SK-N-SH treated with all-trans-retinoic acid at 6 μM for 48 hours (cell line): ENCODE measurements at regions not wholly inside any gene's neighbourhood (a gene's known extent, or its start where the extent isn't known, plus 50 kb on each side); places are given as distances from the start of the nearest gene placed in this dataset.

Experiments used
- ATAC-seq: fragments of 200-7000 bp; cut with Tn5 transposase; 3 replicates; pipeline ENCODE4 v1.9.1; 2020; ENCODE audit warnings: mild to moderate bottlenecking, moderate library complexity
- BACH2 ChIP-seq: fragments of 250-450 bp; sonication (Bioruptor Pico); IDR thresholded peaks from 2 replicates; pipeline ENCODE4 v1.9.0; 2021; ENCODE audit warnings: mild to moderate bottlenecking, borderline replicate concordance
- CSDC2 ChIP-seq: fragments of 250-450 bp; sonication (Bioruptor Pico); IDR thresholded peaks from 2 replicates; pipeline ENCODE4 v1.5.0; 2020; ENCODE audit warnings: mild to moderate bottlenecking, moderate library complexity
- ESRRG ChIP-seq: fragments of 250-450 bp; sonication (Bioruptor Pico); IDR thresholded peaks from 2 replicates; pipeline ENCODE4 v1.6.1; 2021; ENCODE audit warnings: mild to moderate bottlenecking
- GLIS3 ChIP-seq: fragments of 250-450 bp; sonication (Bioruptor Pico); IDR thresholded peaks from 2 replicates; pipeline ENCODE4 v1.5.0; 2020; ENCODE audit warnings: mild to moderate bottlenecking, moderate library complexity
- ISL1 ChIP-seq: fragments of 250-450 bp; sonication (Bioruptor Pico); IDR thresholded peaks from 2 replicates; pipeline ENCODE4 v2.1.2; 2022; ENCODE audit warnings: mild to moderate bottlenecking, moderate library complexity
- OSR1 ChIP-seq: fragments of 250-450 bp; sonication (Bioruptor Pico); IDR thresholded peaks from 2 replicates; pipeline ENCODE4 v1.8.0; 2022; ENCODE audit warnings: moderate library complexity, mild to moderate bottlenecking, inconsistent platforms
- SNAI2 ChIP-seq: fragments of 250-450 bp; sonication (Bioruptor Pico); IDR thresholded peaks from 2 replicates; pipeline ENCODE4 v1.5.0; 2020; ENCODE audit warnings: mild to moderate bottlenecking, moderate library complexity
- TCF4 ChIP-seq: fragments of 250-450 bp; sonication (Bioruptor Pico); IDR thresholded peaks from 2 replicates; pipeline ENCODE4 v1.8.0; 2021; ENCODE audit warnings: mild to moderate bottlenecking, moderate library complexity, borderline replicate concordance
- ZFP30 ChIP-seq: fragments of 450-650 bp; formaldehyde crosslinking; IDR thresholded peaks from 2 replicates; pipeline ENCODE4 v1.5.0; 2022; ENCODE audit warnings: mild to moderate bottlenecking, moderate library complexity
- ZNF565 ChIP-seq: fragments of 450-650 bp; formaldehyde crosslinking; conservative IDR thresholded peaks from 2 replicates; pipeline ENCODE4 v1.5.0; 2020; ENCODE audit warnings: low read depth, mild to moderate bottlenecking, moderate library complexity
- ZNF70 ChIP-seq: fragments of 450-650 bp; formaldehyde crosslinking; IDR thresholded peaks from 2 replicates; pipeline ENCODE4 v1.5.0; 2020; ENCODE audit warnings: mild to moderate bottlenecking, moderate library complexity
- ZNF8 ChIP-seq: fragments of 450-650 bp; formaldehyde crosslinking; IDR thresholded peaks from 2 replicates; pipeline ENCODE4 v1.5.0; 2020; ENCODE audit warnings: mild to moderate bottlenecking, moderate library complexity
- TF ChIP-seq, protein P1 (sequence below): fragments of 250-450 bp; sonication (Bioruptor Pico); IDR thresholded peaks from 2 replicates; pipeline ENCODE4 v1.5.1; 2020; ENCODE audit warnings: low read depth, mild to moderate bottlenecking, moderate library complexity
- TF ChIP-seq, protein P2 (sequence below): fragments of 250-450 bp; sonication (Bioruptor Pico); IDR thresholded peaks from 2 replicates; pipeline ENCODE4 v1.8.0; 2020; ENCODE audit warnings: mild to moderate bottlenecking, moderate library complexity, borderline replicate concordance
- TF ChIP-seq, protein P3 (sequence below): fragments of 250-450 bp; sonication (Bioruptor Pico); IDR thresholded peaks from 2 replicates; pipeline ENCODE4 v1.5.0; 2020; ENCODE audit warnings: mild to moderate bottlenecking, moderate library complexity
- TF ChIP-seq, protein P4 (sequence below): fragments of 250-450 bp; sonication (Bioruptor Pico); IDR thresholded peaks from 2 replicates; pipeline ENCODE4 v1.5.1; 2021; ENCODE audit warnings: mild to moderate bottlenecking, moderate library complexity
- TF ChIP-seq, protein P5 (sequence below): fragments of 250-450 bp; sonication (Bioruptor Pico); IDR thresholded peaks from 2 replicates; pipeline ENCODE4 v1.8.0; 2021; ENCODE audit warnings: low read depth, mild to moderate bottlenecking, moderate library complexity, borderline replicate concordance

DNA sequence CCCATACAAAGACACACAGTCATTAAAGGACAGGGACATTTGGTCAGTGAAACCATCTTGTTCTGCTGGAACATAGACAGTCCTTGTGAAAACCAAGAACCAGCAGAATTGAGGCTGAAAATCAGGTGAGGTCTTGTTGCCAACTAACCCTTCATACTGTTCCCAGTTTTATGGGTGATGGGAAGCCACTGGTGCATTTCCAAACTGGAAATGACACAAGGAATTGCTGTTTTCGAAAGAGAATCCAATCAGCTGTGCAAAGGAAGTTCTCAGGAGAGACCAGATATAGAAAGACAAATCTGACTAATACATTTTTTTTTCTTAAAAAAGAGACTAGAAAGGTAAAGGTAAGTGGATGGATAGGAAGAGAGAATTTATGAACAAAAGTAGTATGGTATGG lies 948.2 kb downstream of the TSN start:
- no peak for TF ChIP-seq BACH2 (CRISPR knock-in tag)
- no peak for TF ChIP-seq ISL1
- no peak for TF ChIP-seq ESRRG
- no peak for TF ChIP-seq CSDC2 (CRISPR knock-in tag)
- no peak for TF ChIP-seq SNAI2 (CRISPR knock-in tag)
- no peak for TF ChIP-seq OSR1 (CRISPR knock-in tag)
- TF ChIP-seq TCF4 (CRISPR knock-in tag), result no peak
- no peak for TF ChIP-seq ZNF70 (CRISPR knock-in tag)
- TF ChIP-seq, protein P1, sequence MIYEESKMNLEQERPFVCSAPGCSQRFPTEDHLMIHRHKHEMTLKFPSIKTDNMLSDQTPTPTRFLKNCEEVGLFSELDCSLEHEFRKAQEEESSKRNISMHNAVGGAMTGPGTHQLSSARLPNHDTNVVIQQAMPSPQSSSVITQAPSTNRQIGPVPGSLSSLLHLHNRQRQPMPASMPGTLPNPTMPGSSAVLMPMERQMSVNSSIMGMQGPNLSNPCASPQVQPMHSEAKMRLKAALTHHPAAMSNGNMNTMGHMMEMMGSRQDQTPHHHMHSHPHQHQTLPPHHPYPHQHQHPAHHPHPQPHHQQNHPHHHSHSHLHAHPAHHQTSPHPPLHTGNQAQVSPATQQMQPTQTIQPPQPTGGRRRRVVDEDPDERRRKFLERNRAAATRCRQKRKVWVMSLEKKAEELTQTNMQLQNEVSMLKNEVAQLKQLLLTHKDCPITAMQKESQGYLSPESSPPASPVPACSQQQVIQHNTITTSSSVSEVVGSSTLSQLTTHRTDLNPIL (CRISPR knock-in tag), result no peak
- no peak for ATAC-seq

DNA sequence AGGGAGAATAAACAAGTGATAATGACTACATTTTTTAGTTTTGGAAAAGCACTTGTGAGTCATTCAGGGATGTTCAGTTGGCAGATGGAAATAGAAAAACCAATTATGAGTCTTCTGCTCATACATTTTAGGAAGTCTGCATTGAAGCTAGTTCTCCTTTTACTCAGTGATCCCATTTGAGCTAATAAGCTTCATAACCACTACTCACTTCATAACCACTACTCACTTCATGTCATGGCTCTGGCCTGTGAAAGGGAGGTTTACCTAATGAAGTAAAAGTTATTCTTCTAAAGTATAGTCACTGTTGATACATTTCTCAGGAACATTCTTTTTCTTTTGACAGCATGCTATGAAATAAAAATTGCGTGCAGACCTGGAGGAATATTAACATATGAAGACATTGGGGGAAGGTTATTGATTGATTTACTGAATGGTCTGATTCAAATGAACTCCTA lies 948.7 kb downstream of the TSN start:
- TF ChIP-seq BACH2 (CRISPR knock-in tag) (no peak), ZNF70 (CRISPR knock-in tag) (no peak), TCF4 (CRISPR knock-in tag) (no peak)
- TF ChIP-seq, protein P2, sequence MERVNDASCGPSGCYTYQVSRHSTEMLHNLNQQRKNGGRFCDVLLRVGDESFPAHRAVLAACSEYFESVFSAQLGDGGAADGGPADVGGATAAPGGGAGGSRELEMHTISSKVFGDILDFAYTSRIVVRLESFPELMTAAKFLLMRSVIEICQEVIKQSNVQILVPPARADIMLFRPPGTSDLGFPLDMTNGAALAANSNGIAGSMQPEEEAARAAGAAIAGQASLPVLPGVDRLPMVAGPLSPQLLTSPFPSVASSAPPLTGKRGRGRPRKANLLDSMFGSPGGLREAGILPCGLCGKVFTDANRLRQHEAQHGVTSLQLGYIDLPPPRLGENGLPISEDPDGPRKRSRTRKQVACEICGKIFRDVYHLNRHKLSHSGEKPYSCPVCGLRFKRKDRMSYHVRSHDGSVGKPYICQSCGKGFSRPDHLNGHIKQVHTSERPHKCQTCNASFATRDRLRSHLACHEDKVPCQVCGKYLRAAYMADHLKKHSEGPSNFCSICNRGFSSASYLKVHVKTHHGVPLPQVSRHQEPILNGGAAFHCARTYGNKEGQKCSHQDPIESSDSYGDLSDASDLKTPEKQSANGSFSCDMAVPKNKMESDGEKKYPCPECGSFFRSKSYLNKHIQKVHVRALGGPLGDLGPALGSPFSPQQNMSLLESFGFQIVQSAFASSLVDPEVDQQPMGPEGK, result no peak
- TF ChIP-seq, protein P3, sequence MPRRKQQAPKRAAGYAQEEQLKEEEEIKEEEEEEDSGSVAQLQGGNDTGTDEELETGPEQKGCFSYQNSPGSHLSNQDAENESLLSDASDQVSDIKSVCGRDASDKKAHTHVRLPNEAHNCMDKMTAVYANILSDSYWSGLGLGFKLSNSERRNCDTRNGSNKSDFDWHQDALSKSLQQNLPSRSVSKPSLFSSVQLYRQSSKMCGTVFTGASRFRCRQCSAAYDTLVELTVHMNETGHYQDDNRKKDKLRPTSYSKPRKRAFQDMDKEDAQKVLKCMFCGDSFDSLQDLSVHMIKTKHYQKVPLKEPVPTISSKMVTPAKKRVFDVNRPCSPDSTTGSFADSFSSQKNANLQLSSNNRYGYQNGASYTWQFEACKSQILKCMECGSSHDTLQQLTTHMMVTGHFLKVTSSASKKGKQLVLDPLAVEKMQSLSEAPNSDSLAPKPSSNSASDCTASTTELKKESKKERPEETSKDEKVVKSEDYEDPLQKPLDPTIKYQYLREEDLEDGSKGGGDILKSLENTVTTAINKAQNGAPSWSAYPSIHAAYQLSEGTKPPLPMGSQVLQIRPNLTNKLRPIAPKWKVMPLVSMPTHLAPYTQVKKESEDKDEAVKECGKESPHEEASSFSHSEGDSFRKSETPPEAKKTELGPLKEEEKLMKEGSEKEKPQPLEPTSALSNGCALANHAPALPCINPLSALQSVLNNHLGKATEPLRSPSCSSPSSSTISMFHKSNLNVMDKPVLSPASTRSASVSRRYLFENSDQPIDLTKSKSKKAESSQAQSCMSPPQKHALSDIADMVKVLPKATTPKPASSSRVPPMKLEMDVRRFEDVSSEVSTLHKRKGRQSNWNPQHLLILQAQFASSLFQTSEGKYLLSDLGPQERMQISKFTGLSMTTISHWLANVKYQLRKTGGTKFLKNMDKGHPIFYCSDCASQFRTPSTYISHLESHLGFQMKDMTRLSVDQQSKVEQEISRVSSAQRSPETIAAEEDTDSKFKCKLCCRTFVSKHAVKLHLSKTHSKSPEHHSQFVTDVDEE (CRISPR knock-in tag), result no peak
- TF ChIP-seq, protein P4, sequence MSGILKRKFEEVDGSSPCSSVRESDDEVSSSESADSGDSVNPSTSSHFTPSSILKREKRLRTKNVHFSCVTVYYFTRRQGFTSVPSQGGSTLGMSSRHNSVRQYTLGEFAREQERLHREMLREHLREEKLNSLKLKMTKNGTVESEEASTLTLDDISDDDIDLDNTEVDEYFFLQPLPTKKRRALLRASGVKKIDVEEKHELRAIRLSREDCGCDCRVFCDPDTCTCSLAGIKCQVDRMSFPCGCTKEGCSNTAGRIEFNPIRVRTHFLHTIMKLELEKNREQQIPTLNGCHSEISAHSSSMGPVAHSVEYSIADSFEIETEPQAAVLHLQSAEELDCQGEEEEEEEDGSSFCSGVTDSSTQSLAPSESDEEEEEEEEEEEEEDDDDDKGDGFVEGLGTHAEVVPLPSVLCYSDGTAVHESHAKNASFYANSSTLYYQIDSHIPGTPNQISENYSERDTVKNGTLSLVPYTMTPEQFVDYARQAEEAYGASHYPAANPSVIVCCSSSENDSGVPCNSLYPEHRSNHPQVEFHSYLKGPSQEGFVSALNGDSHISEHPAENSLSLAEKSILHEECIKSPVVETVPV (CRISPR knock-in tag), result no peak
- ATAC-seq, result no peak

DNA sequence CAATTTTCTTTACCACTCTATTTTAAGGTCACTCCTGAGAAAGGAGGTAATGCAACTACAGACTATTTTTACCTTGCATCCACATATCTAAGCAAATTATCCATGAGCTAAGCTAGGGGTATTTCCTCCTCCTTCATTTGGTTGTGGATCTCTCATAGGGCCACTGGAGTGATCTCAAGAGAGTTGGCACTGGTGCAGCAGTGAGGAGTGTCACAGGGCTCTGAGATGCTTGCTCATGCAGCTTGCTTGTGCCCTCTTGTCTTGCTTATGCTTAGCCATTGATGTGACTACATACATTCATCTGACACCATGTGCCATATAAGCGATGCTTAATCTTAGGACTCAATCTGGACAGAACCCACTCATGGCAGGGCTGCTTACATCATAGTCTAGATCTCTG lies 950.3 kb downstream of the TSN start:
- TF ChIP-seq ZNF70 (CRISPR knock-in tag), result no peak
- no peak for TF ChIP-seq ZNF565 (CRISPR knock-in tag)
- no peak for TF ChIP-seq ZFP30 (CRISPR knock-in tag)
- TF ChIP-seq GLIS3 (CRISPR knock-in tag), result no peak
- no peak for TF ChIP-seq ZNF8 (CRISPR knock-in tag)
- TF ChIP-seq, protein P4 (CRISPR knock-in tag), result no peak
- TF ChIP-seq, protein P5, sequence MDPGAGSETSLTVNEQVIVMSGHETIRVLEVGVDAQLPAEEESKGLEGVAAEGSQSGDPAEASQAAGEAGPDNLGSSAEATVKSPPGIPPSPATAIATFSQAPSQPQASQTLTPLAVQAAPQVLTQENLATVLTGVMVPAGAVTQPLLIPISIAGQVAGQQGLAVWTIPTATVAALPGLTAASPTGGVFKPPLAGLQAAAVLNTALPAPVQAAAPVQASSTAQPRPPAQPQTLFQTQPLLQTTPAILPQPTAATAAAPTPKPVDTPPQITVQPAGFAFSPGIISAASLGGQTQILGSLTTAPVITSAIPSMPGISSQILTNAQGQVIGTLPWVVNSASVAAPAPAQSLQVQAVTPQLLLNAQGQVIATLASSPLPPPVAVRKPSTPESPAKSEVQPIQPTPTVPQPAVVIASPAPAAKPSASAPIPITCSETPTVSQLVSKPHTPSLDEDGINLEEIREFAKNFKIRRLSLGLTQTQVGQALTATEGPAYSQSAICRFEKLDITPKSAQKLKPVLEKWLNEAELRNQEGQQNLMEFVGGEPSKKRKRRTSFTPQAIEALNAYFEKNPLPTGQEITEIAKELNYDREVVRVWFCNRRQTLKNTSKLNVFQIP (CRISPR knock-in tag), result no peak
- TF ChIP-seq SNAI2 (CRISPR knock-in tag), result no peak
- TF ChIP-seq, protein P1 (CRISPR knock-in tag), result no peak
- TF ChIP-seq BACH2 (CRISPR knock-in tag), result no peak
- ATAC-seq, result no peak
